Uterus (tissue), 3 donors: ENCODE measurements at regions not wholly inside any gene's neighbourhood (a gene's known extent, or its start where the extent isn't known, plus 50 kb on each side); places are given as distances from the start of the nearest gene placed in this dataset.

Experiments
- DNase-seq, 2 donors: peaks; one replicate each; pipeline ENCODE4 v3.0.0-alpha.2; 2019 to 2020
- H3K27ac ChIP-seq, 2 donors: fragments of 200-600 bp; sonication (generic); 1 replicate in 1 of 2; 2 replicates in 1 of 2; pipeline ENCODE4 v1.5.1; 2016 to 2018
- H3K27me3 ChIP-seq, 2 donors: fragments of 200-600 bp; sonication (generic); one replicate each; pipeline ENCODE4 v1.5.1; 2018 to 2019; ENCODE audit warnings: control low read depth in 1 of 2
- H3K36me3 ChIP-seq, 2 donors: fragments of 200-600 bp; sonication (generic); one replicate each; pipeline ENCODE4 v1.5.1; 2019; ENCODE audit warnings: control low read depth in 1 of 2
- H3K4me1 ChIP-seq, 2 donors: fragments of 200-600 bp; sonication (generic); one replicate each; pipeline ENCODE4 v1.5.1; 2018 to 2019; ENCODE audit warnings: control low read depth in 1 of 2
- H3K4me3 ChIP-seq, 2 donors: fragments of 200-600 bp; sonication (generic); 1 replicate in 1 of 2; 2 replicates in 1 of 2; pipeline ENCODE4 v1.5.1; 2018 to 2019; ENCODE audit warnings: mild to moderate bottlenecking in 1 of 2
- H3K9me3 ChIP-seq, 2 donors: fragments of 200-600 bp; sonication (generic); one replicate each; pipeline ENCODE4 v1.5.1; 2019; ENCODE audit warnings: control low read depth in 1 of 2
- POLR2A ChIP-seq, 2 donors: fragments of 450-650 bp; IDR thresholded peaks; one replicate each; pipeline ENCODE4 v1.6.1; 2016; ENCODE audit warnings: antibody characterized with exemption in 2 of 2, mild to moderate bottlenecking in 1 of 2, moderate library complexity in 1 of 2
- intact Hi-C: fragments of 100-400 bp; cut with DNase I; formaldehyde crosslinking; loops from one replicate; pipeline ENCODE4 v1.15.1; 2023; ENCODE audit warnings: low total_unique reads
- TF ChIP-seq, protein P1 (sequence below), 4 experiments: fragments of 200-600 bp in 2 of 4; fragments of 450-650 bp in 2 of 4; sonication (generic) in 2 of 4; IDR thresholded peaks; one replicate each; pipeline ENCODE4 v1.5.1; 2016 to 2019; ENCODE audit warnings: antibody characterized with exemption in 4 of 4, mild to moderate bottlenecking in 2 of 4, moderate library complexity in 1 of 4
- donor health status: DM: yes; HTN: yes; CAD: no.

DNA sequence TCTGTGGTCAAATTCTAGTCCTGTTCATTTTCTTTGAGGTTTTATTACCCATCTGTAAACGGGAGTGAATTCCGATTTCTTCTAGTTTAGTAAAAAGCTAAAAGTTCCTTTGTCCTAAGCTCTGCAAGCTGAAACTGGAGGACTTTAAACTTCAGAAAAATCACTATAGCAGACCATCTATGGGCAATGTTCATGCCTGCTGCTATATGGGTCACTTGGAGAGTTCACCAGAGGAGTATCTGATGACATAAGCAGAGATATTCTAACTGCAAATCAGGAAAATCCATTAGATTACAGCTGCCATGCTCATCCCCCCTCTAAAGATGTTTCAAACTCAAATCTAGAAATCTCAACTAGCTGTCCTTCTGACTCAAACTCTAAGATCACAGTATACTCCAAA is 193.0 kb upstream of the RTL1 start:
- Histone ChIP-seq H3K27me3 (no peaks in the 10 kb centered on the region), H3K9me3 (no peaks in the 10 kb centered on the region), H3K36me3 (no peaks in the 10 kb centered on the region), H3K27ac (no peak overlapping the region), H3K4me3 (no peak overlapping the region), H3K4me1 (no peaks in the 10 kb centered on the region)
- intact Hi-C loops = no loop called here
- TF ChIP-seq, protein P1, sequence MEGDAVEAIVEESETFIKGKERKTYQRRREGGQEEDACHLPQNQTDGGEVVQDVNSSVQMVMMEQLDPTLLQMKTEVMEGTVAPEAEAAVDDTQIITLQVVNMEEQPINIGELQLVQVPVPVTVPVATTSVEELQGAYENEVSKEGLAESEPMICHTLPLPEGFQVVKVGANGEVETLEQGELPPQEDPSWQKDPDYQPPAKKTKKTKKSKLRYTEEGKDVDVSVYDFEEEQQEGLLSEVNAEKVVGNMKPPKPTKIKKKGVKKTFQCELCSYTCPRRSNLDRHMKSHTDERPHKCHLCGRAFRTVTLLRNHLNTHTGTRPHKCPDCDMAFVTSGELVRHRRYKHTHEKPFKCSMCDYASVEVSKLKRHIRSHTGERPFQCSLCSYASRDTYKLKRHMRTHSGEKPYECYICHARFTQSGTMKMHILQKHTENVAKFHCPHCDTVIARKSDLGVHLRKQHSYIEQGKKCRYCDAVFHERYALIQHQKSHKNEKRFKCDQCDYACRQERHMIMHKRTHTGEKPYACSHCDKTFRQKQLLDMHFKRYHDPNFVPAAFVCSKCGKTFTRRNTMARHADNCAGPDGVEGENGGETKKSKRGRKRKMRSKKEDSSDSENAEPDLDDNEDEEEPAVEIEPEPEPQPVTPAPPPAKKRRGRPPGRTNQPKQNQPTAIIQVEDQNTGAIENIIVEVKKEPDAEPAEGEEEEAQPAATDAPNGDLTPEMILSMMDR (IDR thresholded peaks at IDR 0.05) = no peak
- no peak for TF ChIP-seq POLR2A (IDR thresholded peaks at IDR 0.05)
- DNase-seq = no peak

DNA sequence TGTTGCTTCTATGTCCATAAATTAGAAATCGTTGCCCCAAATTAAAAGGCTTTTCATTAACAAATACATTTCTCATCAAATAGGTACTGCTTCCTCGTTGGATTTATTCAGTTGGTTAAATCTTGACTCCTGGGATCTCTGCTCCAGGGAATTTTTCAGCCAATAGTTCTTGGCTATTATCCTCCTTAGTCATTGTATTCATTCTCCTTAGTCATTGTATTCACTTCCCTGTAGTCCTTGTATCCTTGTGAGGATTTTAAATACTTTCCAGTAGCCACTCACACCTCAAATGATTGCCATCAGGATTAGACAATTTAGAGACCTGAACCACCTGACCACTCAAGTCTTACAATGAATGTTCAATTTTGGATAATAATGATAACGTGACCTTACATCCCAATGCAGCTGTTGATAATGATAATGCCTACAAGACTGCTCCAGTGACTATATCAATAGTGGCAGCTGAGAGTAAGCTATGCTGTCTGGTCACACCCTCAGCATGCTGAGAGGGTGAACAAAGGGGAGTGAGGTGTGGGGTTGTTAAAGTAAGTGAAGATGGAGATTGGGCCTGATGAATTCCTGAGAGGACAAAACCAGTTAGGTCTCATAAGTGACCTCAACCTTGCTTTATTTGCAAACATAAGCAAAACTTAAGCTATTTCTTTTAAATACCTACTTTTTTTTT is 193.7 kb upstream of the RTL1 start:
- TF ChIP-seq, protein P1 (IDR thresholded peaks at IDR 0.05) = no peak
- no peak for TF ChIP-seq POLR2A (IDR thresholded peaks at IDR 0.05)
- intact Hi-C loops = no loop called here
- no peak overlapping the region for H3K27ac ChIP-seq
- no peak for DNase-seq
- no peak overlapping the region for H3K4me3 ChIP-seq
- no peaks in the 10 kb centered on the region for H3K27me3 ChIP-seq
- no peaks in the 10 kb centered on the region for H3K9me3 ChIP-seq
- H3K36me3 ChIP-seq = no peaks in the 10 kb centered on the region
- no peaks in the 10 kb centered on the region for H3K4me1 ChIP-seq

DNA sequence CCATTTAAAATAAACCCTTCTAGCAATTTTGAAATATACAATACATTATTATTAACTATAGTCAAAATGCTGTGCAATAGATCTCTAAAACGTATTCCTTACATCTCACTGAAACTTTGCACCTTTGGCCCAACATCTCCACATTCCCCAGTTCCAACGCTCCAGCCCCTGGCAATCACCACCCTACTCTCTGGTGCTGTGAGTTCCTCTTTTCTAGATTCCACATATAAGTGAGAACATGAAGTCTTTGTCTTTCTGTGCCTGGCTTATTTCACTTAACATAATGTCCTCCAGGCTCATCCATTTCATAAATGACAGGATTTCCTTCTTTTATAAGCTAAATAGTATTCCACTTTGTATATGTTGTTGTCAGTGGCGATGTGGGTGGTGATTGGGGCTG is 194.7 kb upstream of the RTL1 start:
- H3K27me3 ChIP-seq = no peaks in the 10 kb centered on the region
- H3K36me3 ChIP-seq = no peaks in the 10 kb centered on the region
- DNase-seq = no peak
- intact Hi-C loops = no loop called here
- no peak overlapping the region for H3K4me3 ChIP-seq
- H3K4me1 ChIP-seq = no peaks in the 10 kb centered on the region
- H3K27ac ChIP-seq = no peak overlapping the region
- no peaks in the 10 kb centered on the region for H3K9me3 ChIP-seq
- TF ChIP-seq POLR2A (IDR thresholded peaks at IDR 0.05) = no peak
- TF ChIP-seq, protein P1 (IDR thresholded peaks at IDR 0.05) = no peak

DNA sequence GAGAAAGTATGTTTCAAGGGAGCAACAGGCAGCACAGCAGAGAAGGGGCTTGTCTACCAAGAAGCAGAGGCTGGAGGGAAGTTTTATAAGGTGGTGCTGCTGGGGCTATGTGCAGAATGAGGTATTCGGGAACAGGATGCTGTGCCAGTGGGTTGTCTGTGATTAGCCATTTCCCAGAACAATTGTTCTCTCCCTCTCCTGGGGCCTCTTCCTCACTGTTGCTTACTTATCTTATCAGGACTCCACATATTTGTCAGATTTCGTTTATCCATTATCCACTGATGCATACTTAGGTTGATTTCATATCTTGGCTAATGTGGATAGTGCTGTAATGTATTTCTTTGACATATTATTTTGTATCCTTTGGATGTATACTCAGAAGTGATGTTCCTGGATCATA is 195.1 kb upstream of the RTL1 start:
- Histone ChIP-seq H3K9me3 (no peaks in the 10 kb centered on the region), H3K27ac (no peak overlapping the region), H3K4me1 (no peaks in the 10 kb centered on the region), H3K4me3 (no peak overlapping the region), H3K36me3 (no peaks in the 10 kb centered on the region), H3K27me3 (no peaks in the 10 kb centered on the region)
- no peak for TF ChIP-seq POLR2A (IDR thresholded peaks at IDR 0.05)
- TF ChIP-seq, protein P1 (IDR thresholded peaks at IDR 0.05) = no peak
- no peak for DNase-seq
- intact Hi-C loops = no loop called here

DNA sequence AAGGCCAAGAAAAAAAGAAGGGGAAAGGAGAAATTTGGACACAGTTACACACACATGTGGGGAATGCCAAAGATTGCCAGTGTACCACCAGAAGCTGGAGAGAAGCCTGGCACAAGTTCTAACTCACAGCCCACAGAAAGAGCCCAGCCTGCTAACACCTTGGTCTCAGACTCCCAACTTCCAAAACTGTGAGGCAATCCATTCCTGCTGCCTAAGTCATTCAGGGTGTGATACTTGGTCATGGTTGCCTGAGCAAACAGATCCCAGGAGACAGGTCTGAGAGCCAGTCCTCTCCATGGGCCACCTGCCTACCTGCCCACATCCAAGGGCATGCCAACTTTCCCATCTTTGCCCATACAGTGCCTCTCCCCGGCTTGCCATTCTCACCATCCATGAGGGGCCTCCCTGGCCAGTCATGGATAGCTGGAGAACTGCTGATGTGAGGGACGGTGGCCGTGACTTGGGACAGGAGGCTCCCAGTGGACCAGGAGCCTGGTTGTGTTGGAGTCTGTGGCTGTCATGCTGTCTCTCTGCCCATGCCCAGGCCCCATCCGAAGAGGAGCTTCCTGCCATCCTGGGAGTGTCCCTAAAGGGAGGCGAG is 198.0 kb upstream of the RTL1 start:
- no peak overlapping the region for H3K27ac ChIP-seq
- no peaks in the 10 kb centered on the region for H3K9me3 ChIP-seq
- H3K36me3 ChIP-seq = no peaks in the 10 kb centered on the region
- H3K4me1 ChIP-seq = no peaks in the 10 kb centered on the region
- intact Hi-C loops = no loop called here
- H3K27me3 ChIP-seq = no peaks in the 10 kb centered on the region
- no peak for TF ChIP-seq POLR2A (IDR thresholded peaks at IDR 0.05)
- TF ChIP-seq, protein P1 (IDR thresholded peaks at IDR 0.05) = no peak
- no peak overlapping the region for H3K4me3 ChIP-seq
- DNase-seq = no peak
